GM12878 (cell line): ENCODE measurements at regions not wholly inside any gene's neighbourhood (a gene's known extent, or its start where the extent isn't known, plus 50 kb on each side); places are given as distances from the start of the nearest gene placed in this dataset.

ENCODE experiments used
- ATAC-seq: fragments of 200-7000 bp; cut with Tn5 transposase; 3 replicates; pipeline ENCODE4 v1.9.1; 2020; ENCODE audit warnings: mild to moderate bottlenecking, moderate library complexity
- BruUV-seq: library from RNA; stranded (reverse); fragments of 400-500 nt; replicated peaks from 2 replicates; lab custom pipeline; 2021; lab: Mats Ljungman, UMichigan
- CTCF ChIA-PET: fragments of 300-600 bp; sonication (Branson Sonifier 250); formaldehyde crosslinking; extraction: SDS; loops from one replicate; lab custom pipeline; 2021; ENCODE audit warnings: inconsistent platforms; lab: Yijun Ruan, JAX
- POLR2A ChIA-PET: fragments of 350-600 bp; formaldehyde crosslinking; extraction: SDS; loops from one replicate; lab custom pipeline; 2021; ENCODE audit warnings: inconsistent platforms; lab: Charles Lee
- RAD21 ChIA-PET: fragments of 300-600 bp; sonication (Branson Sonifier 250); formaldehyde crosslinking; loops from one replicate; lab custom pipeline; 2023; ENCODE audit warnings: antibody characterized with exemption; ENCODE audit not compliant: unreplicated experiment; lab: Charles Lee
- SMC1A ChIA-PET: fragments of 300-600 bp; sonication (Branson Sonifier 250); formaldehyde crosslinking; loops from one replicate; lab custom pipeline; 2023; ENCODE audit not compliant: unreplicated experiment, uncharacterized antibody; lab: Charles Lee
- DNase-seq: peaks from one replicate; pipeline ENCODE4 v3.0.0-alpha.2; 2011; ENCODE audit warnings: low read depth, low spot score
- FAIRE-seq: peaks from 3 replicates; lab custom pipeline; 2011; peaks lifted over from hg19 to GRCh38; lab: Jason Lieb, UNC
- H2AFZ ChIP-seq: 2 replicates; pipeline ENCODE4 v1.6.0; 2011; ENCODE audit warnings: low read depth, low read length, control low read depth; ENCODE audit not compliant: control insufficient read depth
- H3K27ac ChIP-seq: 2 replicates; pipeline ENCODE4 v1.5.1; 2011; ENCODE audit warnings: control low read depth; ENCODE audit not compliant: control insufficient read depth, insufficient read depth
- H3K27me3 ChIP-seq, 2 experiments: replicated peaks in 1 of 2; 2 replicates each; pipeline versions ENCODE4 v1.6.0 to v1.6.1; 2011; ENCODE audit warnings: low read length in 1 of 2; ENCODE audit not compliant: control insufficient read depth in 2 of 2, insufficient read depth in 2 of 2
- H3K36me3 ChIP-seq, 2 experiments: 2 replicates each; pipeline ENCODE4 v1.5.1; 2011; ENCODE audit warnings: low read length in 1 of 2; ENCODE audit not compliant: control insufficient read depth in 2 of 2, insufficient read depth in 2 of 2
- H3K4me1 ChIP-seq: 2 replicates; pipeline ENCODE4 v1.6.1; 2011; ENCODE audit warnings: mild to moderate bottlenecking, low read length, moderate library complexity, mixed read lengths; ENCODE audit not compliant: control insufficient read depth, insufficient read depth
- H3K4me2 ChIP-seq: 2 replicates; pipeline ENCODE4 v1.6.0; 2011; ENCODE audit warnings: control low read depth; ENCODE audit not compliant: control insufficient read depth, insufficient read depth
- H3K4me3 ChIP-seq: fragments of 200-600 bp; sonication (generic); 2 replicates; pipeline ENCODE4 v1.5.1; 2016
- H3K79me2 ChIP-seq: 2 replicates; pipeline ENCODE4 v1.6.0; 2011; ENCODE audit warnings: low read length; ENCODE audit not compliant: control insufficient read depth, insufficient read depth
- H3K9ac ChIP-seq: 2 replicates; pipeline ENCODE4 v1.8.0; 2011; ENCODE audit warnings: low read length, control low read depth, mixed read lengths; ENCODE audit not compliant: control insufficient read depth, insufficient read depth
- H3K9me3 ChIP-seq: replicated peaks from 3 replicates; pipeline ENCODE4 v1.5.1; 2011; ENCODE audit warnings: mild to moderate bottlenecking, low read length; ENCODE audit not compliant: control insufficient read depth, insufficient read depth
- H4K20me1 ChIP-seq: 2 replicates; pipeline ENCODE4 v1.6.0; 2011; ENCODE audit not compliant: control insufficient read depth, insufficient read depth
- ASH2L ChIP-seq: fragments of 300-600, 200-600 bp; sonication (generic); IDR thresholded peaks from 2 replicates; pipeline ENCODE4 v1.6.1; 2017; ENCODE audit warnings: low read depth, mild to moderate bottlenecking, borderline replicate concordance
- ATF3 ChIP-seq: IDR thresholded peaks from 2 replicates; pipeline ENCODE4 v1.6.1; 2011; ENCODE audit warnings: low read depth, mild to moderate bottlenecking, low read length, moderate library complexity, borderline replicate concordance; ENCODE audit errors: extremely low read depth
- CBX3 ChIP-seq: fragments of 200-600 bp; sonication (generic); IDR thresholded peaks from 2 replicates; pipeline ENCODE4 v1.6.1; 2016; ENCODE audit warnings: low read depth, borderline replicate concordance
- FOXK2 ChIP-seq: fragments of 450-650 bp; IDR thresholded peaks from 2 replicates; pipeline ENCODE4 v1.6.1; 2017; ENCODE audit warnings: mild to moderate bottlenecking, moderate library complexity
- HDAC2 ChIP-seq: fragments of 200-600 bp; sonication (generic); IDR thresholded peaks from 2 replicates; pipeline ENCODE4 v1.6.1; 2017
- IKZF1 ChIP-seq: fragments of 450-650 bp; conservative IDR thresholded peaks from 2 replicates; pipeline ENCODE4 v1.6.1; 2017; ENCODE audit warnings: antibody characterized with exemption, mild to moderate bottlenecking
- NFXL1 ChIP-seq: fragments of 450-650 bp; IDR thresholded peaks from 2 replicates; pipeline ENCODE4 v1.6.1; 2017; ENCODE audit warnings: antibody characterized with exemption, mild to moderate bottlenecking, borderline replicate concordance
- RB1 ChIP-seq: fragments of 450-650 bp; formaldehyde crosslinking; IDR thresholded peaks from 2 replicates; pipeline ENCODE4 v1.6.1; 2017; ENCODE audit warnings: mild to moderate bottlenecking, borderline replicate concordance
- TCF12 ChIP-seq: IDR thresholded peaks from 2 replicates; pipeline ENCODE4 v1.6.1; 2011; ENCODE audit warnings: low read depth, mild to moderate bottlenecking, low read length
- WGBS: methylation state at CpG from one replicate; pipeline ENCODE4 v1.1.6; 2016; ENCODE audit warnings: low lambda C conversion rate; ENCODE audit not compliant: insufficient replicate concordance, insufficient coverage; ENCODE audit errors: missing lambda C conversion rate; 5-methylcytosine and 5-hydroxymethylcytosine counted together
- in situ Hi-C: fragments of 300-500 bp; cut with MboI; formaldehyde crosslinking; loops from 9 replicates; pipeline ENCODE4 v1.14.3; 2018; ENCODE audit warnings: mixed read lengths
- intact Hi-C: fragments of 100-400 bp; cut with micrococcal nuclease; formaldehyde crosslinking; loops from one replicate; pipeline ENCODE4 v1.14.2; 2022; ENCODE audit not compliant: unreplicated experiment
- TF ChIP-seq, protein P1 (sequence below): IDR thresholded peaks from 2 replicates; pipeline ENCODE4 v1.6.1; 2012; ENCODE audit warnings: low read length, inconsistent platforms
- TF ChIP-seq, protein P2 (sequence below): fragments of 150-350 bp; IDR thresholded peaks from 2 replicates; pipeline ENCODE4 v1.6.1; 2016; ENCODE audit warnings: low read depth, low read length

DNA sequence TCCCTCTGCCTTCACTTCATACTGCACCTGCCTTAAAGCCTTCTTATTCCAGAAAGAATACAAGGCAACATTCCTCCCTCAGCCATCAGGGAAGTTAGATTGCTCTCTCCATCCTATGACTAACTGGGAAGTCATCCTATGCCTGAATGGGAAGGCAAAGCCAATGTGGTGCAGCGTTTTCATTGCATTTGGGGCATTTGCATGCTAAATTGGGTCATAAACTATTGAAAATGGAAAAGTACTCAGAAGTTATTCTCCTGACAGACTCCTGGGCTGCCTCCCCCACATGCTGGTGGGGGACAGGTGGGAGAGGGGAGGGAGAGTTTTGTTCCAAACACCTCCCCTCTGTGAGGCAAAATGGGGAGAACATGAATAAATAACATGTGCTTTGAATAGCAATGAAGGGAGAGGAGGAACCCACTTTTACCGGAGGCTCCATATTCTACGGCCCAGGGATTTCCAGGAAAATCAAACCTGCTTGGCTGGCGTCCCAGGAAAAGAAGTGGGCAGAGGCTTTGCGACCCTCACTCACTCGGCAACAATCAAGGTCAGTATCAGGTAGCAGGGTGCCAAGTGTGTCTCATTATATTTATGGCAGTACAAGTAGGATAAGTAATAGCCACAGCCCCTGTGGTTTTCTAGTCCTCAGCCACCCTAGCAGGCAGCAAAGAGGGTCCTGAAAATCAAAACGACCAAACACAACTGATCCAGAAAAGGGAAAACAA, 84.1 kb downstream of the BOD1L2 start (continued):
- TF ChIP-seq, protein P1, sequence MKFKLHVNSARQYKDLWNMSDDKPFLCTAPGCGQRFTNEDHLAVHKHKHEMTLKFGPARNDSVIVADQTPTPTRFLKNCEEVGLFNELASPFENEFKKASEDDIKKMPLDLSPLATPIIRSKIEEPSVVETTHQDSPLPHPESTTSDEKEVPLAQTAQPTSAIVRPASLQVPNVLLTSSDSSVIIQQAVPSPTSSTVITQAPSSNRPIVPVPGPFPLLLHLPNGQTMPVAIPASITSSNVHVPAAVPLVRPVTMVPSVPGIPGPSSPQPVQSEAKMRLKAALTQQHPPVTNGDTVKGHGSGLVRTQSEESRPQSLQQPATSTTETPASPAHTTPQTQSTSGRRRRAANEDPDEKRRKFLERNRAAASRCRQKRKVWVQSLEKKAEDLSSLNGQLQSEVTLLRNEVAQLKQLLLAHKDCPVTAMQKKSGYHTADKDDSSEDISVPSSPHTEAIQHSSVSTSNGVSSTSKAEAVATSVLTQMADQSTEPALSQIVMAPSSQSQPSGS, result no peak
- TF ChIP-seq FOXK2 (no peak), IKZF1 (no peak), NFXL1 (no peak)

DNA sequence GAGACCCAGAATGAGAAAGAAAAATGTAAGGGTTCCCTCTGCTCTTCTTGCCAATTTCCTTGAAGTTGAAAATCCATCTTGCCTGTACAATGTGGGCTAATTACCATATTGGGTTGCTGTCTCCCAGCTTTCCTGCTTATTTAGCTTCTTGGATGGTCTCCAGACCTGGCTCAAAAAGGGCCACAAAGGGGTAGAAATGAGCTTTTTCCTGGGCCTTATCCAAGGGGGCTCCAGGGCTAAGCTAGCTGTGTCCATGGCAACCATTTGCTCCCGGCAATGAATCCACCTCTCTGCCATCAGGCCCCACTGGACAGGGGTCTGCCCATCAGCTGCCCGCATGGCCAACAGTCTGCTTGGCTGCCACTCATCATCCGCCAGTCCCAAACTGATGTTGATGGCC, 85.0 kb downstream of the BOD1L2 start:
- 45% methylated on average over 3 of the region's 3 CpGs for WGBS
- Histone ChIP-seq H3K4me1 (no peaks in the 10 kb centered on the region), H3K27me3 (no peaks in the 10 kb centered on the region), H3K9me3 (no peaks in the 10 kb centered on the region), H3K27ac (no peak overlapping the region), H2AFZ (no peak overlapping the region), H3K9ac (no peak overlapping the region), H4K20me1 (no peaks in the 10 kb centered on the region), H3K79me2 (no peaks in the 10 kb centered on the region), H3K4me2 (no peak overlapping the region), H3K4me3 (no peak overlapping the region), H3K36me3 (no peaks in the 10 kb centered on the region)
- no TSS peak for BruUV-seq
- FAIRE-seq (no peak), DNase-seq (no peak), ATAC-seq (no peak)
- ChIA-PET POLR2A (interaction anchor here (1.4 kb wide), 1 partner anchor 10 kb away, joined by 3 read pairs; no protein-coding TSS in a partner anchor), CTCF (interaction anchor here (1.4 kb wide), 1 partner anchor 55 kb away, joined by 3 read pairs; no protein-coding TSS in a partner anchor), RAD21 (no interaction called here), SMC1A (interaction anchor here (0.7 kb wide), 1 partner anchor 11 kb away, joined by 3 read pairs; no protein-coding TSS in a partner anchor)
- in situ Hi-C loops, result no loop called here
- intact Hi-C loops, result no loop called here
- TF ChIP-seq HDAC2 (no peak), ATF3 (no peak), TCF12 (no peak), CBX3 (no peak), RB1 (no peak), ASH2L (no peak)
- TF ChIP-seq, protein P2, sequence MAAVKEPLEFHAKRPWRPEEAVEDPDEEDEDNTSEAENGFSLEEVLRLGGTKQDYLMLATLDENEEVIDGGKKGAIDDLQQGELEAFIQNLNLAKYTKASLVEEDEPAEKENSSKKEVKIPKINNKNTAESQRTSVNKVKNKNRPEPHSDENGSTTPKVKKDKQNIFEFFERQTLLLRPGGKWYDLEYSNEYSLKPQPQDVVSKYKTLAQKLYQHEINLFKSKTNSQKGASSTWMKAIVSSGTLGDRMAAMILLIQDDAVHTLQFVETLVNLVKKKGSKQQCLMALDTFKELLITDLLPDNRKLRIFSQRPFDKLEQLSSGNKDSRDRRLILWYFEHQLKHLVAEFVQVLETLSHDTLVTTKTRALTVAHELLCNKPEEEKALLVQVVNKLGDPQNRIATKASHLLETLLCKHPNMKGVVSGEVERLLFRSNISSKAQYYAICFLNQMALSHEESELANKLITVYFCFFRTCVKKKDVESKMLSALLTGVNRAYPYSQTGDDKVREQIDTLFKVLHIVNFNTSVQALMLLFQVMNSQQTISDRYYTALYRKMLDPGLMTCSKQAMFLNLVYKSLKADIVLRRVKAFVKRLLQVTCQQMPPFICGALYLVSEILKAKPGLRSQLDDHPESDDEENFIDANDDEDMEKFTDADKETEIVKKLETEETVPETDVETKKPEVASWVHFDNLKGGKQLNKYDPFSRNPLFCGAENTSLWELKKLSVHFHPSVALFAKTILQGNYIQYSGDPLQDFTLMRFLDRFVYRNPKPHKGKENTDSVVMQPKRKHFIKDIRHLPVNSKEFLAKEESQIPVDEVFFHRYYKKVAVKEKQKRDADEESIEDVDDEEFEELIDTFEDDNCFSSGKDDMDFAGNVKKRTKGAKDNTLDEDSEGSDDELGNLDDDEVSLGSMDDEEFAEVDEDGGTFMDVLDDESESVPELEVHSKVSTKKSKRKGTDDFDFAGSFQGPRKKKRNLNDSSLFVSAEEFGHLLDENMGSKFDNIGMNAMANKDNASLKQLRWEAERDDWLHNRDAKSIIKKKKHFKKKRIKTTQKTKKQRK, result no peak
